ENCODE measurements at regions not wholly inside any gene's neighbourhood (a gene's known extent, or its start where the extent isn't known, plus 50 kb on each side); places are given as distances from the start of the nearest gene placed in this dataset.

GRCh38 chr12:19657732-19658130, 218.4 kb downstream of the AEBP2 start:
- no peaks in the 10 kb centered on the region for H3K36me3 ChIP-seq (ENCODE audit: insufficient read depth, low read length)
- H2AFZ ChIP-seq (ENCODE audit: low read length) = no peak overlapping the region
- no peaks in the 10 kb centered on the region for H4K20me1 ChIP-seq (ENCODE audit: insufficient read depth, low read length, poor library complexity, severe bottlenecking)
- H3K27me3 ChIP-seq (ENCODE audit: insufficient read depth, low read length, poor library complexity, severe bottlenecking) = no peaks in the 10 kb centered on the region
- TF ChIP-seq EZH2phosphoT487 (IDR thresholded peaks at IDR 0.05; ENCODE audit: borderline replicate concordance) (no peak), CTCF (conservative IDR thresholded peaks at IDR 0.05; ENCODE audit: low read length) (no peak)
- no peak overlapping the region for H3K9ac ChIP-seq (ENCODE audit: low read depth, low read length, poor library complexity, severe bottlenecking)
- H3K9me2 ChIP-seq (replicated peaks; ENCODE audit: low read depth, low read length) = no peaks in the 10 kb centered on the region
- no peaks in the 10 kb centered on the region for H3K79me2 ChIP-seq (ENCODE audit: insufficient read depth, low read length)
- no peaks in the 10 kb centered on the region for H3K4me1 ChIP-seq (ENCODE audit: insufficient read depth, low read length, poor library complexity, severe bottlenecking)
- no peak overlapping the region for H3K4me3 ChIP-seq (ENCODE audit: low read length, poor library complexity, severe bottlenecking)
- no peak overlapping the region for H3K4me2 ChIP-seq (ENCODE audit: low read depth, low read length, poor library complexity, severe bottlenecking)
- no peaks in the 10 kb centered on the region for H3K9me3 ChIP-seq (ENCODE audit: insufficient read depth, low read depth, low read length)
- no peaks in the 10 kb centered on the region for H3F3A ChIP-seq (ENCODE audit: low read depth)

GRCh38 chr12:19659086-19659485, 219.8 kb downstream of the AEBP2 start:
- H3K9me3 ChIP-seq (ENCODE audit: insufficient read depth, low read depth, low read length) = no peaks in the 10 kb centered on the region
- no peaks in the 10 kb centered on the region for H3F3A ChIP-seq (ENCODE audit: low read depth)
- H4K20me1 ChIP-seq (ENCODE audit: insufficient read depth, low read length, poor library complexity, severe bottlenecking) = no peaks in the 10 kb centered on the region
- no peak overlapping the region for H3K9ac ChIP-seq (ENCODE audit: low read depth, low read length, poor library complexity, severe bottlenecking)
- TF ChIP-seq EZH2phosphoT487 (IDR thresholded peaks at IDR 0.05; ENCODE audit: borderline replicate concordance) (no peak), CTCF (conservative IDR thresholded peaks at IDR 0.05; ENCODE audit: low read length) (no peak)
- no peaks in the 10 kb centered on the region for H3K4me1 ChIP-seq (ENCODE audit: insufficient read depth, low read length, poor library complexity, severe bottlenecking)
- H3K79me2 ChIP-seq (ENCODE audit: insufficient read depth, low read length) = no peaks in the 10 kb centered on the region
- no peak overlapping the region for H3K4me2 ChIP-seq (ENCODE audit: low read depth, low read length, poor library complexity, severe bottlenecking)
- no peaks in the 10 kb centered on the region for H3K36me3 ChIP-seq (ENCODE audit: insufficient read depth, low read length)
- H3K9me2 ChIP-seq (replicated peaks; ENCODE audit: low read depth, low read length) = no peaks in the 10 kb centered on the region
- no peak overlapping the region for H3K4me3 ChIP-seq (ENCODE audit: low read length, poor library complexity, severe bottlenecking)
- no peak overlapping the region for H2AFZ ChIP-seq (ENCODE audit: low read length)
- H3K27me3 ChIP-seq (ENCODE audit: insufficient read depth, low read length, poor library complexity, severe bottlenecking) = no peaks in the 10 kb centered on the region

- no peaks in the 10 kb centered on the region for H3F3A ChIP-seq (ENCODE audit: low read depth)
- no peak overlapping the region for H3K9ac ChIP-seq (ENCODE audit: low read depth, low read length, poor library complexity, severe bottlenecking)
- H3K36me3 ChIP-seq (ENCODE audit: insufficient read depth, low read length) = no peaks in the 10 kb centered on the region
- H3K4me3 ChIP-seq (ENCODE audit: low read length, poor library complexity, severe bottlenecking) = no peak overlapping the region
- H3K4me2 ChIP-seq (ENCODE audit: low read depth, low read length, poor library complexity, severe bottlenecking) = no peak overlapping the region
- no peak for TF ChIP-seq EZH2phosphoT487 (IDR thresholded peaks at IDR 0.05; ENCODE audit: borderline replicate concordance)
- H3K27me3 ChIP-seq (ENCODE audit: insufficient read depth, low read length, poor library complexity, severe bottlenecking) = no peaks in the 10 kb centered on the region
- no peaks in the 10 kb centered on the region for H4K20me1 ChIP-seq (ENCODE audit: insufficient read depth, low read length, poor library complexity, severe bottlenecking)
- H3K79me2 ChIP-seq (ENCODE audit: insufficient read depth, low read length) = no peaks in the 10 kb centered on the region
- H2AFZ ChIP-seq (ENCODE audit: low read length) = no peak overlapping the region
- no peaks in the 10 kb centered on the region for H3K4me1 ChIP-seq (ENCODE audit: insufficient read depth, low read length, poor library complexity, severe bottlenecking)
- H3K9me3 ChIP-seq (ENCODE audit: insufficient read depth, low read depth, low read length) = no peaks in the 10 kb centered on the region
- H3K9me2 ChIP-seq (replicated peaks; ENCODE audit: low read depth, low read length) = no peaks in the 10 kb centered on the region
Measured at GRCh38 chr12:19659501-19659900, 220.2 kb downstream of the AEBP2 start.

- Histone ChIP-seq H3K27me3 (ENCODE audit: insufficient read depth, low read length, poor library complexity, severe bottlenecking) (no peaks in the 10 kb centered on the region), H3K79me2 (ENCODE audit: insufficient read depth, low read length) (no peaks in the 10 kb centered on the region), H3K9ac (ENCODE audit: low read depth, low read length, poor library complexity, severe bottlenecking) (no peak overlapping the region), H3K4me1 (ENCODE audit: insufficient read depth, low read length, poor library complexity, severe bottlenecking) (no peaks in the 10 kb centered on the region), H3K4me2 (ENCODE audit: low read depth, low read length, poor library complexity, severe bottlenecking) (no peak overlapping the region), H2AFZ (ENCODE audit: low read length) (no peak overlapping the region), H3K4me3 (ENCODE audit: low read length, poor library complexity, severe bottlenecking) (no peak overlapping the region), H3K36me3 (ENCODE audit: insufficient read depth, low read length) (no peaks in the 10 kb centered on the region), H4K20me1 (ENCODE audit: insufficient read depth, low read length, poor library complexity, severe bottlenecking) (no peaks in the 10 kb centered on the region), H3K9me2 (replicated peaks; ENCODE audit: low read depth, low read length) (no peaks in the 10 kb centered on the region), H3K9me3 (ENCODE audit: insufficient read depth, low read depth, low read length) (no peaks in the 10 kb centered on the region), H3F3A (ENCODE audit: low read depth) (no peaks in the 10 kb centered on the region)
- TF ChIP-seq CTCF (conservative IDR thresholded peaks at IDR 0.05; ENCODE audit: low read length) (no peak), EZH2phosphoT487 (IDR thresholded peaks at IDR 0.05; ENCODE audit: borderline replicate concordance) (no peak)
Measured at GRCh38 chr12:19665121-19665900, 226.0 kb downstream of the AEBP2 start.
